GM10266 (cell line): ENCODE measurements at regions not wholly inside any gene's neighbourhood (a gene's known extent, or its start where the extent isn't known, plus 50 kb on each side); places are given as distances from the start of the nearest gene placed in this dataset.
"Not testable (repeated sequence)": the region's sequence is repeated elsewhere in the genome, so short reads cannot be mapped to it uniquely, and the experiment has no call there.

ENCODE experiments used
- DNase-seq: peaks from one replicate; pipeline ENCODE4 v3.0.0; 2012; ENCODE audit errors: extremely low spot score
- TF ChIP-seq, protein P1 (sequence below): IDR thresholded peaks from 2 replicates; pipeline ENCODE4 v1.5.1; 2012; ENCODE audit warnings: mild to moderate bottlenecking, low read depth; ENCODE audit not compliant: control insufficient read depth, insufficient read depth; ENCODE audit errors: missing control alignments

DNA sequence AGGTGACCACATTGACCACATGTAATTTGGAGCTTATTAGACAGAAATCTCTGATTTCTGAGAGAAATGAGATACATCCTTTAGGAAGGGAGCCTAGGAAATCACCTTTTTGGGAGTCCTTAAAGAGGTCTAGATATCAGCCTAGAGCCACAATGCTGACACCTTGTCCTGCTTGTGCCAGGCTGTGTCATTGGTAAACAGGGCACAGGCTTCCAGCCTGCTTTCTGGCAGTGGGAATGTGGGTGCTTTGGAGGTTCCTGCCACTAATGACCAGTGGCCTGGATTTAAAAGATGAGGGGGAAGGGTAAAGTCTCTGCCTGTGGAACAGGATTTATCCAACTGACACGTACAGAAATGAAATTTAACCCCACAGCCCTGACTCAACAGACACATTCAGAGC lies 169.8 kb upstream of the KBTBD8 start:
- TF ChIP-seq, protein P1, sequence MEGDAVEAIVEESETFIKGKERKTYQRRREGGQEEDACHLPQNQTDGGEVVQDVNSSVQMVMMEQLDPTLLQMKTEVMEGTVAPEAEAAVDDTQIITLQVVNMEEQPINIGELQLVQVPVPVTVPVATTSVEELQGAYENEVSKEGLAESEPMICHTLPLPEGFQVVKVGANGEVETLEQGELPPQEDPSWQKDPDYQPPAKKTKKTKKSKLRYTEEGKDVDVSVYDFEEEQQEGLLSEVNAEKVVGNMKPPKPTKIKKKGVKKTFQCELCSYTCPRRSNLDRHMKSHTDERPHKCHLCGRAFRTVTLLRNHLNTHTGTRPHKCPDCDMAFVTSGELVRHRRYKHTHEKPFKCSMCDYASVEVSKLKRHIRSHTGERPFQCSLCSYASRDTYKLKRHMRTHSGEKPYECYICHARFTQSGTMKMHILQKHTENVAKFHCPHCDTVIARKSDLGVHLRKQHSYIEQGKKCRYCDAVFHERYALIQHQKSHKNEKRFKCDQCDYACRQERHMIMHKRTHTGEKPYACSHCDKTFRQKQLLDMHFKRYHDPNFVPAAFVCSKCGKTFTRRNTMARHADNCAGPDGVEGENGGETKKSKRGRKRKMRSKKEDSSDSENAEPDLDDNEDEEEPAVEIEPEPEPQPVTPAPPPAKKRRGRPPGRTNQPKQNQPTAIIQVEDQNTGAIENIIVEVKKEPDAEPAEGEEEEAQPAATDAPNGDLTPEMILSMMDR: no peak
- no peak for DNase-seq

DNA sequence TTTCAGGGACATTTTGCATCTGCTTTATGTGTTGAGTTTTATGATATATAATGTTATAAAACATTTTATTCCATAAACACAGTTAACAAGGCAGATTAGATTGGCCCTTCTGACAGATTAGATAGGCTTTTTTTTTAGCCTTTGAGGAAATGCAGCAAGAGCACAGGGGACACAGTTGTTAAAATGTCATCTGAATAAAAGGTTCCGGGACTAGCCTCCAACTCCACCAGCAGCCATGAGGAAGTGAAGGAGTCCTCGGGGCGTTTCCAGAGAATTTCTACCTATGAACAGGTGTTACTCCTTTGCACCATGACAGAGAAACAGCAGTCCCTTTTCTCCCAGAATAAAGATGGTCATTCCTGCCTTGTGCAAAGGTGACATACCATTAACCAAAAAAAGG lies 167.8 kb upstream of the KBTBD8 start:
- TF ChIP-seq, protein P1: no peak
- no peak for DNase-seq

DNA sequence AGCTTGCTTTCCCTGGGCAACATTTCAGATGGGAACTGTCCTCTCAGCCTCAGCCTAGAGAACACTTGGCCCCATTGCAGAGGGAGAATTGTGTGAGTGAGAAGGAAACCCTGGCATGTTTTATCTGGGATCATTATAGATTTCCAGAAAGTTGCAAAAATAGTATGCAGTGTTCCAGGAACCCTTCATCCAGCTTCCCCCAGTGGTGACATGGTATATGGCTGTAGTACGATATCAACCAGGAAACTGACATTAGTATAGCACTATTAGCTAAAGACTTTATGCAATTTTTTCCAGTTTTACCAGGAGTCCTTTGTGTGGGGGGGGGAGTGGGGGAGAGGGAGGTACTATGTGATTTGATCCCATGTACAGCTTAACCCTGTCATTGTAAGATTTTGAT lies 166.2 kb upstream of the KBTBD8 start:
- DNase-seq: no peak
- TF ChIP-seq, protein P1: no peak

DNA sequence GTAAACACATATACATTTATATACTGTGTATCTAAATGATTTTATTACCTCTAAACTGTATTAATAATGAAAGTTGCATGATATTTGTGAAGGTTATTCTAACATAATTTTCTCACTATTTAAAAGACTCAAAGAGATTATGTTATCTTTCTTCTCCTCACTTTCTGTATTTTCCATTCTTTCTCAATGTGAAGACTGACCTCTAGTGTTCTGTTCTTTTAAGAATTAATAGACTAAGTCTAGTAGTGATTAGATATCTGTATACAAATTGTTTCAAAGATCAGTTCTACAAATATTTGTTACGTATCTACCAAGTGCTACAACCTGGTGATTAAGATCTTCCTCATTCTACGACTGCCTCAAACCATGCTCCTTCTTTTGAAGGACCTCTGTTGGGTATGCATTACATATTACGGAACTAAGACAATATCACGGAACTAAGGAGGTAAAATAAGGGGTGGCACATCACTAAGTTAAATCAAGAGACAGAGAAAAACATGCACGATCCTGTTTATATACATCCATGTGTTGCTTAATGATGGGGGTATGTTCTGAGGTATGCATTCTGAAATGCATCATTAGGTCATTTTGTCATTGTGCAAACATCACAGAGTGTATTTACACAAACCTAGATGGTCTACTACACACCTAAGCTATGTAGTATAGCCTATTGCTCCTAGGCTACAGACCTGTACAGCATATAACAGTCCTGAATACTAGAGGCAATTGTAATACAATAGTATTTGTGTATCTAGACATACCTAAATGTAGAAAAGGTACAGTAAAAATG lies 161.5 kb upstream of the KBTBD8 start:
- no peak for DNase-seq
- TF ChIP-seq, protein P1: peak; percentile 14

DNA sequence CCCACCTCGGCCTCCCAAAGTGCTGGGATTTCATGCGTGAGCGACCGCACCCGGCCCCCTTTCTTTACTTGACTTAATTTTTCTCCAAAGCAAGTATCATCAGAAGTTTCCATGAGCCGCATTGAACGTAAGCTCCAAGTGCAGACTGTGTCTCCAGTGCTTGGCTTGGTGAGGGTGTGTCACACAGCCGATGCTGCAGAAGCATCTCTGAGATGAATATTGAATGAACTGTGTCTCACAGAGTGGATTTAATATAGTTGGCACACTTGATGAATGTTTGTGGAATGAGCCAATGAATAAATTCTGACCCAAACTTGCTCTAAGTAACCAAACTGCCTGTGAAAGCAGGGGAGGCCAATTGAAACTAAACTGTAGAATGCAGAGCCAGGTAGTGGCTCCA lies 159.4 kb upstream of the KBTBD8 start:
- no peak for DNase-seq
- TF ChIP-seq, protein P1: no peak

DNA sequence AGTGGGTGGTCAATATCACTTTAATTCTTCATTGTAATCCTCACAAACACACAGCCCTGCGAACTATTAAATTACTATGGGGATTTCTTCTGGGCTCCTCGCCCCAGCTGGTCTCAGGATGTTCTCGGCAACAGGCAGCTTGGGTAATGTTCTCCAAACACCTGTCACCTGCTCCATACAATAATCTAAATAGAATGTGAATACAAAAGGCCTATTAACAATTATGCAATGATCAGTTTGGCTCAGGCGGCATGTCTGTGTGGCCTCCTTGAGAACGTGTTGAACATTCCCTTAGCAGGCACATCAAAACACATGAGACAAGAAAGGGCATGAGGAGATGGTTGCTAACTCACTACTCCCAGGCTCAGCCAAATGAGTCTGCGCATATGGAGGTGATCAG lies 158.6 kb upstream of the KBTBD8 start:
- TF ChIP-seq, protein P1: no peak

DNA sequence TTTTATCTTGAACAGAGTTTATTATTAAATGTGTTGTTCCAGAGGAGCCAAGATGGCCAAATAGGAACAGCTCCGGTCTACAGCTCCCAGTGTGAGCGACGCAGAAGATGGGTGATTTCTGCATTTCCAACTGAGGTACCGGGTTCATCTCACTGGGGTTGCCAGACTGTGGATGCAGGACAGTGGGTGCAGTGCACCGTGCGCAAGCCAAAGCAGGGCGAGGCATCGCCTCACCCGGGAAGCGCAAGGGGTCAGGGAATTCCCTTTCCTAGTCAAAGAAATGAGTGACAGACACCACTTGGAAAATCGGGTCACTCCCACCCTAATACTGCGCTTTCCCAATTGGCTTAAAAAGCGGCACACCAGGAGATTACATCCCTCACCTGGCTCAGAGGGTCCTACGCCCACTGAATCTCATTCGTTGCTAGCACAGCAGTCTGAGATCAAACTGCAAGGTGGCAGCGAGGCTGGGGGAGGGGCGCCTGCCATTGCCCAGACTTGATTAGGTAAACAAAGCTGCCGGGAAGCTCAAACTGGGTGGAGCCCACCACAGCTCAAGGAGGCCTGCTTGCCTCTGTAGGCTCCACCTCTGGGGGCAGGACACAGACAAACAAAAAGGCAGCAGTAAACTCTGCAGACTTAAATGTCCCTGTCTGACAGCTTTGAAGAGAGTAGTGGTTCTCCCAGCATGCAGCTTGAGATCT lies 155.2 kb upstream of the KBTBD8 start:
- not testable (repeated sequence) for DNase-seq

More for the DNA sequence above, 158.6 kb upstream of the KBTBD8 start:
- no peak for DNase-seq
